Upper lobe of left lung (tissue), 4 donors: ENCODE measurements at regions not wholly inside any gene's neighbourhood (a gene's known extent, or its start where the extent isn't known, plus 50 kb on each side); places are given as distances from the start of the nearest gene placed in this dataset.

ENCODE experiments used
- EP300 ChIP-seq, 4 donors: sonication (generic); formaldehyde crosslinking; IDR thresholded peaks; one replicate each; pipeline ENCODE4 v1.5.1; 2017; ENCODE audit warnings: antibody characterized with exemption in 4 of 4, control low read depth in 2 of 4
- POLR2A ChIP-seq, 4 donors: fragments of 450-650 bp; IDR thresholded peaks; one replicate each; pipeline ENCODE4 v1.5.1; 2016 to 2017; ENCODE audit warnings: antibody characterized with exemption in 4 of 4, mild to moderate bottlenecking in 2 of 4
- POLR2AphosphoS5 ChIP-seq, 2 donors: sonication (generic); formaldehyde crosslinking; IDR thresholded peaks; one replicate each; pipeline ENCODE4 v1.5.1; 2017; ENCODE audit warnings: antibody characterized with exemption in 2 of 2
- TF ChIP-seq, protein P1 (sequence below), 6 experiments: fragments of 450-650 bp in 4 of 6; fragments of 200-600 bp in 2 of 6; sonication (generic) in 2 of 6; IDR thresholded peaks; one replicate each; pipeline ENCODE4 v1.5.1; 2016 to 2019; ENCODE audit warnings: antibody characterized with exemption in 6 of 6

DNA sequence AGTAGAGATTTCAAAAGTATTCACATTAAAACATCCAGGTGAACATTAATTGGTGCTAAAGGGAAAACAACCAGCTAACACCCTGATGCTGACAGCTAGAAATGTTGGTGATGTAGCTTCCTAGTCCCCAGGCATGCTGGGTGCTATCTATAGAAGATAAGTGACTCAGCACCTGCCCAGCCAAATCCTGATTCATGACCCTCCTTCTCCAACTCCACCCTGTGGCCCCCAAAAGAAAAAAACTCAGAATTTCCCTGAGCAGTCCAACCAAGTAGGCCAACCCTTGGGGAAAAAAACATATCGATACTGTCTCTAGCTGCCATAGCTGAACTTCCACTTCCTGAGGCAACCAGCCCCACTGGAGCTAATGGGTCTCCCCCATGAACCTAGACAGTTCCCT lies 197.6 kb upstream of the KLF3 start:
- TF ChIP-seq EP300 (IDR thresholded peaks at IDR 0.05) (no peak), POLR2A (IDR thresholded peaks at IDR 0.05) (no peak), POLR2AphosphoS5 (IDR thresholded peaks at IDR 0.05) (no peak)
- TF ChIP-seq, protein P1, sequence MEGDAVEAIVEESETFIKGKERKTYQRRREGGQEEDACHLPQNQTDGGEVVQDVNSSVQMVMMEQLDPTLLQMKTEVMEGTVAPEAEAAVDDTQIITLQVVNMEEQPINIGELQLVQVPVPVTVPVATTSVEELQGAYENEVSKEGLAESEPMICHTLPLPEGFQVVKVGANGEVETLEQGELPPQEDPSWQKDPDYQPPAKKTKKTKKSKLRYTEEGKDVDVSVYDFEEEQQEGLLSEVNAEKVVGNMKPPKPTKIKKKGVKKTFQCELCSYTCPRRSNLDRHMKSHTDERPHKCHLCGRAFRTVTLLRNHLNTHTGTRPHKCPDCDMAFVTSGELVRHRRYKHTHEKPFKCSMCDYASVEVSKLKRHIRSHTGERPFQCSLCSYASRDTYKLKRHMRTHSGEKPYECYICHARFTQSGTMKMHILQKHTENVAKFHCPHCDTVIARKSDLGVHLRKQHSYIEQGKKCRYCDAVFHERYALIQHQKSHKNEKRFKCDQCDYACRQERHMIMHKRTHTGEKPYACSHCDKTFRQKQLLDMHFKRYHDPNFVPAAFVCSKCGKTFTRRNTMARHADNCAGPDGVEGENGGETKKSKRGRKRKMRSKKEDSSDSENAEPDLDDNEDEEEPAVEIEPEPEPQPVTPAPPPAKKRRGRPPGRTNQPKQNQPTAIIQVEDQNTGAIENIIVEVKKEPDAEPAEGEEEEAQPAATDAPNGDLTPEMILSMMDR (IDR thresholded peaks at IDR 0.05), result no peak
